NOMO-1 (cell line): ENCODE measurements at regions not wholly inside any gene's neighbourhood (a gene's known extent, or its start where the extent isn't known, plus 50 kb on each side); places are given as distances from the start of the nearest gene placed in this dataset.

Experiments
- DNase-seq, 2 experiments: peaks; one replicate each; lab custom pipeline; 2025; ENCODE audit not compliant: unreplicated experiment in 2 of 2; lab: John Stamatoyannopoulos, UW

GRCh38 chr9:85268131-85268530, 473.6 kb downstream of the AGTPBP1 start:
- DNase-seq, result no peak

GRCh38 chr9:85264695-85265094, 477.1 kb downstream of the AGTPBP1 start:
- no peak for DNase-seq

- no peak for DNase-seq
Measured at GRCh38 chr9:85263288-85263687, 478.5 kb downstream of the AGTPBP1 start.

- no peak for DNase-seq
Measured at GRCh38 chr9:85262333-85262732, 479.4 kb downstream of the AGTPBP1 start.

- no peak for DNase-seq
Measured at GRCh38 chr9:85260275-85260845, 481.4 kb downstream of the AGTPBP1 start.

- peak in 1 of 2 experiments; percentile 2 for DNase-seq
Measured at GRCh38 chr9:85258823-85259370, 482.9 kb downstream of the AGTPBP1 start.

GRCh38 chr9:85258236-85258635, 483.5 kb downstream of the AGTPBP1 start:
- DNase-seq, result no peak

GRCh38 chr9:85249313-85249621, 492.5 kb downstream of the AGTPBP1 start:
- DNase-seq, result no peak

- DNase-seq, result no peak
Measured at GRCh38 chr9:85248514-85249312, 493.0 kb downstream of the AGTPBP1 start.

- DNase-seq, result no peak
Measured at GRCh38 chr9:85246541-85246940, 495.2 kb downstream of the AGTPBP1 start.

- no peak for DNase-seq
Measured at GRCh38 chr9:85244856-85245255, 496.9 kb downstream of the AGTPBP1 start.

- DNase-seq, result no peak
Measured at GRCh38 chr9:85243977-85244376, 497.8 kb downstream of the AGTPBP1 start.

GRCh38 chr9:85237478-85237877, 504.3 kb downstream of the AGTPBP1 start:
- no peak for DNase-seq

GRCh38 chr9:85230081-85230480, 511.7 kb downstream of the AGTPBP1 start:
- DNase-seq, result no peak

GRCh38 chr9:85228111-85228855, 513.5 kb downstream of the AGTPBP1 start:
- DNase-seq, result no peak

GRCh38 chr9:85225180-85225579, 516.6 kb downstream of the AGTPBP1 start:
- no peak for DNase-seq

GRCh38 chr9:85224729-85225128, 517.0 kb downstream of the AGTPBP1 start:
- DNase-seq, result no peak

GRCh38 chr9:85224301-85224700, 517.5 kb downstream of the AGTPBP1 start:
- no peak for DNase-seq

- DNase-seq, result no peak
Measured at GRCh38 chr9:85223506-85224125, 518.1 kb downstream of the AGTPBP1 start.

- DNase-seq, result no peak
Measured at GRCh38 chr9:85216601-85217000, 525.2 kb downstream of the AGTPBP1 start.

- no peak for DNase-seq
Measured at GRCh38 chr9:85215961-85216360, 525.8 kb downstream of the AGTPBP1 start.
